Pulmonary artery endothelial cell (primary cell): ENCODE measurements at regions not wholly inside any gene's neighbourhood (a gene's known extent, or its start where the extent isn't known, plus 50 kb on each side); places are given as distances from the start of the nearest gene placed in this dataset.
"Not testable (repeated sequence)": the region's sequence is repeated elsewhere in the genome, so short reads cannot be mapped to it uniquely, and the experiment has no call there.

Experiments used
- DNase-seq: peaks from one replicate; pipeline ENCODE4 v3.0.0-alpha.2; 2011; ENCODE audit warnings: low read depth, low spot score

- no peak for DNase-seq
Observed at GRCh38 chr5:68657055-68657961, 436.5 kb upstream of the SLC30A5 start.

GRCh38 chr5:68658810-68659372, 434.9 kb upstream of the SLC30A5 start:
- no peak for DNase-seq

GRCh38 chr5:68659881-68660280, 433.9 kb upstream of the SLC30A5 start:
- no peak for DNase-seq

- no peak for DNase-seq
Observed at GRCh38 chr5:68661237-68661636, 432.6 kb upstream of the SLC30A5 start.

GRCh38 chr5:68662804-68663307, 431.0 kb upstream of the SLC30A5 start:
- no peak for DNase-seq

- no peak for DNase-seq
Observed at GRCh38 chr5:68669864-68670575, 423.8 kb upstream of the SLC30A5 start.

GRCh38 chr5:68673106-68673822, 420.6 kb upstream of the SLC30A5 start:
- no peak for DNase-seq

GRCh38 chr5:68673823-68674180, 420.0 kb upstream of the SLC30A5 start:
- no peak for DNase-seq

- no peak for DNase-seq
Observed at GRCh38 chr5:68679041-68679440, 414.8 kb upstream of the SLC30A5 start.

- no peak for DNase-seq
Observed at GRCh38 chr5:68680366-68680765, 413.4 kb upstream of the SLC30A5 start.

- DNase-seq = no peak
Observed at GRCh38 chr5:68681929-68682328, 411.9 kb upstream of the SLC30A5 start.

GRCh38 chr5:68682400-68683160, 411.2 kb upstream of the SLC30A5 start:
- no peak for DNase-seq

- DNase-seq = no peak
Observed at GRCh38 chr5:68683632-68684036, 410.2 kb upstream of the SLC30A5 start.

- DNase-seq = no peak
Observed at GRCh38 chr5:68685863-68686262, 408.0 kb upstream of the SLC30A5 start.

GRCh38 chr5:68688547-68688946, 405.3 kb upstream of the SLC30A5 start:
- no peak for DNase-seq

GRCh38 chr5:68689010-68689409, 404.8 kb upstream of the SLC30A5 start:
- DNase-seq = no peak

GRCh38 chr5:68691874-68692273, 401.9 kb upstream of the SLC30A5 start:
- not testable (repeated sequence) for DNase-seq

GRCh38 chr5:68698025-68698940, 395.5 kb upstream of the SLC30A5 start:
- DNase-seq = no peak

- DNase-seq = no peak
Observed at GRCh38 chr5:68699966-68700365, 393.8 kb upstream of the SLC30A5 start.

GRCh38 chr5:68707575-68707974, 386.2 kb upstream of the SLC30A5 start:
- DNase-seq = no peak
